Suppressor macrophage (primary cell): ENCODE measurements at regions not wholly inside any gene's neighbourhood (a gene's known extent, or its start where the extent isn't known, plus 50 kb on each side); places are given as distances from the start of the nearest gene placed in this dataset.
A peak's percentile ranks its signal among the peaks of the same experiment; 100 is the strongest.

Source experiments
- DNase-seq, 4 experiments: peaks; one replicate each; pipeline ENCODE4 v3.0.0-alpha.2; 2020 to 2022

DNA sequence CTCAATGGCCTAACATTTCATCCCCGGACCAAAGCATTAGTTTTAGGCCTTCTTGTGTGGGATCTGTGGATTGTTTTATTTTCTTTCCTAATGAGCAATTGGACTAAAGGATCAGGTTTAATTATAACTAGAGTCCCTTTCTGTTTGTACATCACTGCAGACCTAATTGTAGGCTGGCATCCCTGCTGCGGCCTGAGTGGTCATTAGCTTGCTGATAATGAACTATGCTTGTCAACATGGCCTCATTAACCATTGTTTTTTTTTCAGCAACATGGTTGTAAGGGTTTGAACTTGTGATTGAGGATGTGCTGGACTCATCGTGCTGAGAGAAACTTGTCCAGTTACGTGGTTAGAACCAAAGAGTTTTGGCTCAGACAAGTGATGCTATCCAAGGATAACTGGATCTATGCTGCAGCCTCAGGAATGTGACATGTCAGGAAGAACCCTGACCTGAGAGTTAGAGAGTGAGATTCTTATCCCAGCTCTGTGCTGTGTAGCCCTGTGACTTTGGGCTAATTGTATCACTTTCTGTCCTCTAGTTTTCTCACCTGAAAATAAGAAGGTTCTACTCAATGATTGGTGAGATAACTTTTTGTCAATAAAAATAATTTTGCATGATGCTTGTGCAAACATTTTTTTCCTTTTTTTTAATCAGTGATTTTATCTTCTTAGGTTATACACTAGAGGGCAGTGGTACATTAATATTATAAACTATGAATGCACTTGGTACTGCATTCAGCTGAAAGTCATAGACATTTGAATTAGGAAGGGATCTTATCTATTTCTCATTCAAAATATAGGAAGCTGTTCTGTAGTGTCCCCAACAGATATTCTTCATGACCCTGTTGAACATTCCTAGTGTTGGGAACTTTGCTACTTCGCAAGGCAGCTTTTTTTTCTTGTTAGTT lies 140.9 kb downstream of the RNF144B start:
- DNase-seq = peak in 2 of 4 experiments; percentile 48 to 62

- DNase-seq = no peak
These were observed 143.1 kb downstream of the RNF144B start for GRCh38 chr6:18530201-18530600.

- DNase-seq = no peak
These were observed 145.0 kb downstream of the RNF144B start for GRCh38 chr6:18532139-18532538.

- no peak for DNase-seq
These were observed 146.6 kb downstream of the RNF144B start for GRCh38 chr6:18533793-18534192.

DNA sequence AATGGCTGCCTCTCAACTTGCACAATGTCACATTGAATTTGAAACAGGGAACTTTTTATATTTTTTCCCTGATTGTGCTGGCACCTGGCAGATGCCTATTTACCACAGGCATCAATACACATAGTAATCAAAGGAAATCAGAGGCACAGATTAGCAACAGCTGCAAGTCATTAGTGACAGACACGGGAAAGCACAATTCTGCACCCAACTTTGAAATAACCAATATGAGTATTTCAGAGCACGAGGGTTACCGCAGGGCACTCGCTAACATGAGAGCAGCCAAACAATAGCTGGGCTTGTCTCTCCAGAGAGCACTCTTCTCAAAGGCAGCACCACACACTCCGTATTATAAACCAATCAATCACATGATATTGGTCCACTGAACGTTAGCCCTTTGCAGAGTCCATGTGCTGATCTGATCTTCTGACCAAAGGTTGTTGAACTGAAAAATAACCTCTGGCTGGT lies 149.5 kb downstream of the RNF144B start:
- DNase-seq = no peak

- no peak for DNase-seq
These were observed 151.2 kb downstream of the RNF144B start for GRCh38 chr6:18538315-18538714.

DNA sequence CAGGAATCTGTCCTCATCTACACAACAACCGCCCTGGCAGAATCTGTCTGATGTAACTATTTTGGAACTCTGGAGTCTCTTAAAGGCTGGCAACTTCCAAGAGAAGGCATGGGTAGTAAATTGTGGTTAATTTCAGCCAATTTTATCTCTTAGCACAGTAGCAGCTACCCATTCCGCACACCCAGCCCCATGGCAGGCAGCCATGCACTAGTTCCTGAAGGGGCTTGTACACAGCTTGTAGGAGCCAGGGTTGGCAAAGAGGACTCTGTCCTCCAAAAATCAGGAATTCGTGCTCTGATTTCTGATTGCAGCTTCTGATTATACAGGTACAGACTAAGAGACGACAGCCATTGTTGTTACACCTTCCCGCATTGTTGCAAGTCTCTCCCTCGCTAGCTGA lies 155.9 kb downstream of the RNF144B start:
- no peak for DNase-seq

DNA sequence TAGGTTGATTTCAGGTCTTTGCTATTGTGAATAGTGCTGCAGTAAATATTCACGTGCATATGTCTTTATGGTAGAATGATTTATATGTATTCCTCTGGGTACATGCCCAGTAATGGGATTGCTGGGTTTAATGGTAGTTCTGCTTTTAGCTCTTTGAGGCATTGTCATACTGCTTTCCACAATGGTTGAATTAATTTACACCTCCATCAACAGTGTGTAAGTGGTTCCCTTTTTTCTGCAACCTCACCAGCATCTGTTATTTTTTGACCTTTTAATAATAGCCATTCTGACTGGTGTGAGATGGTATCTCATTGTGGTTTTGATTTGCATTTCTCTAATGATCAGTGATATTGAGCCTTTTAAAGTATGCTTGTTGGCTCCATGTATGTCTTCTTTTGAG lies 158.0 kb downstream of the RNF144B start:
- DNase-seq = peak in 3 of 4 experiments; percentile 11 to 53 (median 36)

GRCh38 chr6:18545726-18546125 lies 158.6 kb downstream of the RNF144B start:
- peak in 3 of 4 experiments; percentile 3 to 54 (median 49) for DNase-seq

- no peak for DNase-seq
These were observed 163.0 kb downstream of the RNF144B start for GRCh38 chr6:18550119-18550518.

GRCh38 chr6:18551228-18551627 lies 164.1 kb downstream of the RNF144B start:
- no peak for DNase-seq

DNA sequence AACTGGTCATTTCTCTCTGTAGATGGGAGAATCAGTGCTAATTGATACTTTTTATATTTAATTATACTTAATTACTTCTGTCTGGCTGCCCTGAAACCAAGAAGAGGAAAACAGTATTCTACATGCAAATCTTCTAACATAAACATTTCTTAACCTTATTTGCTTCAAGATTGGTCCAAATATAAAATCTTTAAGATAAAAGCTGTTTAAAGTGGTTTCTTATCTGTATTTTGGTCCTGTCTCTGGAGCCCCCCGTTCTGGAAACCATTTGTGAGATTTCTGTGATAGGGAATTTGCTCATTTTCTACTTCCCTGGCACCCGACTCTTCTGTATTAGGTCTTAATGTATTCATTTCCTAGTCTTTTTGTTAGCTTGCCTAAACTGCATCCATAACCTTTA lies 168.6 kb downstream of the RNF144B start:
- no peak for DNase-seq

DNA sequence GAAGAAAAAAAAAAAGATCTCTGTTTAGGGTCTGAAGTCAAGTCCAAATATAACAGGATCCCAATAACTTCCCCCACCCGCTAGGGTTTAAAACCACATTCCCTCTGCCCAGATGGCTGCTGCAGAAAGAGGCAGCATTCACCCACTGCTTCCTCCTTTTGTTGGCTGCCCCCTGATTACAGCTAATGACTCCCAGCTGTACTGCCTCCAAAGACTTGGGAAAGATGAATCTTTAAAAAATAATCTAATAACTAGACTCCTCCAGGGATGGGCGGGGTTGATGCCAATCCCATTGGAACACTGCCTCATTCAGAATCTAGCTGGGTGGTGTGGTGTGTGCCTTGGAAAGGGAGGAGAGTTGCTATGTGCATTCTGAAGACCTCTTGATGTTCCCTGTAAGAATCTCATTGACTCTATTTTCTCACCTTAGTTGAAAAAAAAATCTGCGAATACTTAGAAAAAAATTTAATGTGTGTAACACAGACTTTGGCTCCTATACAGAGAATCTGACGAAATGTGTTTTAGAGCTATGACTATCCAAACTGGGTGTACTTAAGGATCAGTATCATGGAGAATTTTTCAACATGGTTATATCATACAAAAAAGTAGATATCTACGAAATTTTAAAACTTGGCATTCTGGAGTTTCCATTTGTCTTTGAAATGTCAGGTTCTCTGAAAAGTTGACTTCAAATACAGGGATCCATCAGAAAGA lies 174.0 kb downstream of the RNF144B start:
- DNase-seq = peak; percentile 27 to 52 (median 46)

DNA sequence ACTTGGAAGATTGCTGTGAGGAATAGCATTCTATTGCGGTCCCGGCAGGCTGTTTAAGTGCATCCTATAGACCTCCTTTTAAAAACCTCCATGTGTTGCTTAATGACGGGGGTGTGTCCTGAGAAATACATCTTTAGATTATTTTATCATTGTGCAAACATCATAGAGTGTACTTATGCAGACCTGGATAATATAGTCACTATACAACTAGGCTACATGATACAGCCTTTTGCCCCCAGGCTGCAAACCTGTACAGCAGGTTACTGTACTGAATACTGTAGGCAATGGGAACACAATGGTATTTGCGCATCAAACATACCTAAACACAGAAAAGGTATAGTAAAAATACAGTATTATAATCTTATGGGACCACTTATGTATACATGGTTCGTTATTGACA lies 175.6 kb downstream of the RNF144B start:
- no peak for DNase-seq

- no peak for DNase-seq
These were observed 177.6 kb downstream of the RNF144B start for GRCh38 chr6:18564775-18565174.

GRCh38 chr6:18565231-18565630 lies 178.1 kb downstream of the RNF144B start:
- no peak for DNase-seq

- no peak for DNase-seq
These were observed 180.2 kb downstream of the RNF144B start for GRCh38 chr6:18567380-18567779.

GRCh38 chr6:18577491-18577890 lies 190.3 kb downstream of the RNF144B start:
- DNase-seq = peak in 3 of 4 experiments; percentile 22 to 45 (median 23)

DNA sequence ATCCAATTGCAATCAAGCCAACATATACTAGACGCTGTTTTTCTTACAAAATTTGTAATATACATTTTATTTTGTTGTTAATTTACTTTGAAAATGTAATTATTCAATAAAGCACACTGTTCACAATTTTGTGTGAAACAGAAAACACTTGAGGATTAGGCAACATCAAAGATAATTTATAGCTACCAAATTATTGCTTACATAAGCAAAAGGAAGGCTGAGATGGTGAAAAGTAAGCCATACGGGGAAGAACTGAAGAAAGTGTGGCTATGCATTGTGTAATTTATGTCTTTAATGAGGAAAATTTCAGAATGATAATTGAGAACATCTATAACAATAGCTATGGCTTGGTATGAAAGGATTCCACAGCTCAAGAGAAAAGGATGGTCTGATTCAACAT lies 192.0 kb downstream of the RNF144B start:
- DNase-seq = no peak

DNA sequence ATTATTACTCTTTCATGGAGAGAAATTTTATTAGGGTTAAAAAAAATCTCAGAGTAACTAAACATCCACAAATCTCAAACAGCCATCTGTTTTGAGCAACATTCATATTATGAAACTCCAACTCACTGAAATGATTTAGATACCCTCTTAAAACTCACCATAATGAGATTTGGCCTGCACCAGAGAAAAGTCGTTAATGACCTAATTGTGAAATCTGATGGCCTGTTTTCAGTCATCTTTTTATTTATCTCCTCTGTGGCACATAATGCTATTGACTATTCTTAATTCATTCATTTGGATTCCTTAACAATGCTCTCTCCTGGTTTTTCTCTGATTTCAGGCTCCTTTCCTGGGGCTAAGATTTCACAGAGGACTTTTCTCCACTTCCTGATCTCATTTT lies 192.7 kb downstream of the RNF144B start:
- no peak for DNase-seq

- DNase-seq = no peak
These were observed 197.2 kb downstream of the RNF144B start for GRCh38 chr6:18584372-18584771.

- peak; percentile 32 to 73 (median 55) for DNase-seq
These were observed 198.0 kb downstream of the RNF144B start for GRCh38 chr6:18585032-18585573.

GRCh38 chr6:18586133-18586532 lies 199.0 kb downstream of the RNF144B start:
- DNase-seq = no peak
